ENCODE measurements at regions not wholly inside any gene's neighbourhood (a gene's known extent, or its start where the extent isn't known, plus 50 kb on each side); places are given as distances from the start of the nearest gene placed in this dataset.

- TF ChIP-seq MXI1 (conservative IDR thresholded peaks at IDR 0.05; ENCODE audit: poor library complexity, severe bottlenecking) (no peak), TAF1 (IDR thresholded peaks at IDR 0.05; ENCODE audit: low read depth) (no peak), RAD21 (conservative IDR thresholded peaks at IDR 0.05) (no peak), POLR2AphosphoS5 (IDR thresholded peaks at IDR 0.05) (no peak), CTCF (IDR thresholded peaks at IDR 0.05; ENCODE audit: poor library complexity, severe bottlenecking) (no peak), EZH2 (IDR thresholded peaks at IDR 0.05; ENCODE audit: borderline replicate concordance, insufficient read depth, low read length, poor library complexity, severe bottlenecking) (no peak), REST (IDR thresholded peaks at IDR 0.05; ENCODE audit: borderline replicate concordance) (no peak), SMC3 (conservative IDR thresholded peaks at IDR 0.05; ENCODE audit: poor library complexity) (no peak), EP300 (conservative IDR thresholded peaks at IDR 0.05; ENCODE audit: poor library complexity, severe bottlenecking) (no peak)
- Histone ChIP-seq H3K4me2 (ENCODE audit: low read length) (no peak overlapping the region), H3K9me2 (ENCODE audit: insufficient read depth, low read length) (no peaks in the 10 kb centered on the region), H3K4me3 (ENCODE audit: low read length) (no peak overlapping the region), H2AFZ (ENCODE audit: low read depth, low read length) (no peak overlapping the region), H4K20me1 (ENCODE audit: insufficient read depth) (peaks cover 9% of the 10 kb centered on the region), H3K27me3 (ENCODE audit: insufficient read depth, low read depth, low read length) (no peaks in the 10 kb centered on the region), H3K9me3 (ENCODE audit: low read length) (no peaks in the 10 kb centered on the region), H3K79me2 (replicated peaks; ENCODE audit: insufficient read depth, low read length) (peaks cover 44% of the 10 kb centered on the region), H3K27ac (ENCODE audit: low read length) (no peak overlapping the region), H3F3A (ENCODE audit: insufficient read depth, low read length, poor library complexity, severe bottlenecking) (no peaks in the 10 kb centered on the region), H3K36me3 (ENCODE audit: insufficient read depth, low read length) (no peaks in the 10 kb centered on the region), H3K9ac (ENCODE audit: low read length) (no peak overlapping the region)
Observed at GRCh38 chr17:63153488-63153887, 187.5 kb downstream of the TANC2 start.

- H3F3A ChIP-seq (ENCODE audit: insufficient read depth, low read length, poor library complexity, severe bottlenecking): no peaks in the 10 kb centered on the region
- no peak overlapping the region for H2AFZ ChIP-seq (ENCODE audit: low read depth, low read length)
- H3K36me3 ChIP-seq (ENCODE audit: insufficient read depth, low read length): no peaks in the 10 kb centered on the region
- TF ChIP-seq TAF1 (IDR thresholded peaks at IDR 0.05; ENCODE audit: low read depth) (no peak), SMC3 (conservative IDR thresholded peaks at IDR 0.05; ENCODE audit: poor library complexity) (no peak), REST (IDR thresholded peaks at IDR 0.05; ENCODE audit: borderline replicate concordance) (no peak), MXI1 (conservative IDR thresholded peaks at IDR 0.05; ENCODE audit: poor library complexity, severe bottlenecking) (no peak), RAD21 (conservative IDR thresholded peaks at IDR 0.05) (no peak)
- H3K79me2 ChIP-seq (replicated peaks; ENCODE audit: insufficient read depth, low read length): peaks cover 38% of the 10 kb centered on the region
- H4K20me1 ChIP-seq (ENCODE audit: insufficient read depth): peaks cover 7% of the 10 kb centered on the region
- no peak overlapping the region for H3K9ac ChIP-seq (ENCODE audit: low read length)
- H3K9me2 ChIP-seq (ENCODE audit: insufficient read depth, low read length): no peaks in the 10 kb centered on the region
- no peaks in the 10 kb centered on the region for H3K27me3 ChIP-seq (ENCODE audit: insufficient read depth, low read depth, low read length)
- H3K4me3 ChIP-seq (ENCODE audit: low read length): no peak overlapping the region
- no peak overlapping the region for H3K4me2 ChIP-seq (ENCODE audit: low read length)
- no peak overlapping the region for H3K27ac ChIP-seq (ENCODE audit: low read length)
- no peaks in the 10 kb centered on the region for H3K9me3 ChIP-seq (ENCODE audit: low read length)
Observed at GRCh38 chr17:63154586-63155244, 188.7 kb downstream of the TANC2 start.
